Effector memory CD8-positive, alpha-beta T cell (primary cell): ENCODE measurements at regions not wholly inside any gene's neighbourhood (a gene's known extent, or its start where the extent isn't known, plus 50 kb on each side); places are given as distances from the start of the nearest gene placed in this dataset.

ENCODE experiments used
- ATAC-seq: fragments of 150-1000 bp; cut with Tn5 transposase; replicated peaks from 2 replicates; pipeline ENCODE4 v1.10.0; 2021; ENCODE audit warnings: mild to moderate bottlenecking, moderate library complexity
- DNase-seq, 3 experiments: peaks; one replicate each; pipeline ENCODE4 v3.0.0; 2021
- H3K27ac Mint-ChIP-seq, 2 donors: one replicate each; pipeline ENCODE4 v1.8.0; 2022; ENCODE audit warnings: mild to moderate bottlenecking in 2 of 2, mixed read lengths in 2 of 2, moderate library complexity in 2 of 2
- H3K27me3 Mint-ChIP-seq, 2 donors: one replicate each; pipeline ENCODE4 v1.8.0; 2022; ENCODE audit warnings: mixed read lengths in 2 of 2
- H3K36me3 Mint-ChIP-seq: one replicate; pipeline ENCODE4 v1.8.0; 2022; ENCODE audit warnings: mild to moderate bottlenecking, moderate library complexity, mixed read lengths; ENCODE audit not compliant: insufficient read depth
- H3K4me1 Mint-ChIP-seq, 2 donors: one replicate each; pipeline ENCODE4 v1.8.0; 2022; ENCODE audit warnings: low read depth in 2 of 2, mixed read lengths in 2 of 2
- H3K4me3 Mint-ChIP-seq, 2 donors: one replicate each; pipeline ENCODE4 v1.8.0; 2022; ENCODE audit warnings: mild to moderate bottlenecking in 2 of 2, mixed read lengths in 2 of 2, moderate library complexity in 2 of 2
- H3K9me3 Mint-ChIP-seq, 2 donors: one replicate each; pipeline ENCODE4 v1.8.0; 2022; ENCODE audit warnings: mixed read lengths in 2 of 2

- Mint-ChIP-seq H3K27ac (no peak overlapping the region), H3K4me3 (no peak overlapping the region), H3K9me3 (no peaks in the 10 kb centered on the region), H3K4me1 (no peaks in the 10 kb centered on the region), H3K36me3 (no peaks in the 10 kb centered on the region), H3K27me3 (peaks cover 23 to 29% of the 10 kb centered on the region in 2 donors)
- no peak for ATAC-seq
- no peak for DNase-seq
Measured at GRCh38 chr18:79620576-79621165, 58.9 kb upstream of the CTDP1 start.

- H3K27ac Mint-ChIP-seq, result no peak overlapping the region
- DNase-seq (no peak), ATAC-seq (no peak)
- no peaks in the 10 kb centered on the region for H3K9me3 Mint-ChIP-seq
- H3K4me1 Mint-ChIP-seq, result no peaks in the 10 kb centered on the region
- no peak overlapping the region for H3K4me3 Mint-ChIP-seq
- peaks cover 24 to 38% of the 10 kb centered on the region in 2 donors for H3K27me3 Mint-ChIP-seq
- H3K36me3 Mint-ChIP-seq, result no peaks in the 10 kb centered on the region
Measured at GRCh38 chr18:79621501-79621900, 58.1 kb upstream of the CTDP1 start.

- Mint-ChIP-seq H3K4me3 (no peak overlapping the region), H3K36me3 (no peaks in the 10 kb centered on the region), H3K27ac (no peak overlapping the region), H3K9me3 (no peaks in the 10 kb centered on the region), H3K27me3 (peaks cover 24 to 43% of the 10 kb centered on the region in 2 donors), H3K4me1 (no peaks in the 10 kb centered on the region)
- no peak for ATAC-seq
- DNase-seq, result no peak
Measured at GRCh38 chr18:79622004-79622403, 57.6 kb upstream of the CTDP1 start.

DNA sequence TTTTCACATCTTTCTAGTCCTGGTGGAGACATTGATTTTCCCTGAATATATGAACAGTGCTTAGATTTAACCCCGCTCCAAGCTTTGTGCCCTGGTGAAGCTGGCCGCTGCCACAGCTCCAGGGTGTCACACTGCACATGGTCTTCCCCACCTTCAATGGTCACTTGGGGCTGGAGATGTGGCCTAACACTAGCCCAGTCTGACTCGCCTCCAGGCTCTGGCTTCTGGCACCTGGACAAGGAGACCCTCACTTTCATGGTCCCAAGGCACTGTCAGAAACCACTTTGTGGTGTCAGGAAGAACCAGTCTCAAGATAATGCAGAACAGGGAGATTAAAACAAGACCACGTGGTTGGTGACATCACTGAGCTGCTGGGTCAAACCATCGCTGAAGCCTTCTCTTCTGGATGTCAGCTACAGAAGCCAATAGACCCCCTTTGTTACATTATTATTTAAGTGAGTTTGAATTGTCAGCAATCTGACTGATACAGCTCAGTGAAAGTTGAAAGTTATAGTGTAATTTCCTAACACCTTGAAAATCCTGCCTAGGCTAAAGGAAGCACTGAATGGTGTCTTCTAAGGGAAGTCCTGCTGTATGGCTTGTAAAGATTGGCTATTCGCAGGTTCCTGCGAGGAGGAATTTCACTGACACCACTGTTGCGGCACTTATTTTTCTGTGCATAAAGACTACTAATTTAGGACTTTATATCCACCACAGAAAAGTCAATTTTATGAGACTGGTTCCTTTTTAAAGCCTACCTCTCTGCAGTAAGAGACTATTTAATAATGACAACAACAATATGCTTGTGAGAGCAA lies 55.0 kb upstream of the CTDP1 start:
- H3K9me3 Mint-ChIP-seq, result no peaks in the 10 kb centered on the region
- DNase-seq, result no peak
- no peak for ATAC-seq
- peaks cover 3% of the 10 kb centered on the region for H3K36me3 Mint-ChIP-seq
- peaks cover 31 to 68% of the 10 kb centered on the region in 2 donors for H3K27me3 Mint-ChIP-seq
- H3K4me1 Mint-ChIP-seq, result no peaks in the 10 kb centered on the region
- no peak overlapping the region for H3K27ac Mint-ChIP-seq
- H3K4me3 Mint-ChIP-seq, result no peak overlapping the region

DNA sequence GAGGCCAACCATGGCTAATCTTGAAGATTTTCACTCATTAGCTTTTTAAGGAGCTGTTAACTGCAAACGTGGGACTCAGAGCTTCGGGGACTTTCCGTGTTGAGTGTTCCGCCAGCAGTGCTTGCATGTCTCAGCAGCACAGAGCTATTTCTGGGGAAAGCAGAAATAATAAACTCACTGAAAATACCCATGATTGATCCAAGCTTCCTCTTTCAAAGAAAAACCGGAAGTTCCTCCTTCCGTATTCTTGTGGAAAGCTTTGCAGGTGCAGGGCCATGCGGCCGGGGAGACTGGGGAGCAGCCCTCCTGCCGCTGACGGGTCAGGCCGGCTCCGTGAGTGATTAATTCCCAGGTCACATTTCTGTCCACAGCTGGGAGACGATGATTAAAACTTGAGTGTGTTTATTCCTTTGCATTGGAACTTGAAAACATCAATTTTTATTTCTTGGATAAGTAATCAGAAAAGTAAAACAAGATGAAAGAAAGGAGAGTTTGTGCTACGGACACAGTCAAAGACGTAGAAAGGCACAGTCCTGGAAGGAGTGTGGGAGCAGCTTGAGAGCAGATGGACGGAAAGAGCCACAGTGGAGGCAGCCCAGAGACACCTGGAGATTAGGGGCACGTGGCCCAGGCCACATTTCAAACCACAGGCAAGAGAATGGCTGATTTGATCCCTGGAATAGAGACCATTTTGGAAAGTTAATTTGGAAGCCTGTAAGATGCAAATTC lies 54.2 kb upstream of the CTDP1 start:
- DNase-seq, result no peak
- peaks cover 31 to 68% of the 10 kb centered on the region in 2 donors for H3K27me3 Mint-ChIP-seq
- H3K36me3 Mint-ChIP-seq, result peaks cover 3% of the 10 kb centered on the region

GRCh38 chr18:79625924-79626561 lies 53.6 kb upstream of the CTDP1 start:
- no peak for ATAC-seq
- Mint-ChIP-seq H3K27me3 (peaks cover 31 to 68% of the 10 kb centered on the region in 2 donors), H3K27ac (no peak overlapping the region), H3K4me1 (peaks cover 0 to 4% of the 10 kb centered on the region in 2 donors), H3K4me3 (no peak overlapping the region), H3K9me3 (no peaks in the 10 kb centered on the region), H3K36me3 (peaks cover 7% of the 10 kb centered on the region)
- no peak for DNase-seq

More for the DNA sequence above, 54.2 kb upstream of the CTDP1 start:
- Mint-ChIP-seq H3K9me3 (no peaks in the 10 kb centered on the region), H3K4me3 (peak overlapping the region in 1 of 2 donors; percentile 31), H3K4me1 (no peaks in the 10 kb centered on the region), H3K27ac (no peak overlapping the region)
- ATAC-seq, result peak; percentile 46

DNA sequence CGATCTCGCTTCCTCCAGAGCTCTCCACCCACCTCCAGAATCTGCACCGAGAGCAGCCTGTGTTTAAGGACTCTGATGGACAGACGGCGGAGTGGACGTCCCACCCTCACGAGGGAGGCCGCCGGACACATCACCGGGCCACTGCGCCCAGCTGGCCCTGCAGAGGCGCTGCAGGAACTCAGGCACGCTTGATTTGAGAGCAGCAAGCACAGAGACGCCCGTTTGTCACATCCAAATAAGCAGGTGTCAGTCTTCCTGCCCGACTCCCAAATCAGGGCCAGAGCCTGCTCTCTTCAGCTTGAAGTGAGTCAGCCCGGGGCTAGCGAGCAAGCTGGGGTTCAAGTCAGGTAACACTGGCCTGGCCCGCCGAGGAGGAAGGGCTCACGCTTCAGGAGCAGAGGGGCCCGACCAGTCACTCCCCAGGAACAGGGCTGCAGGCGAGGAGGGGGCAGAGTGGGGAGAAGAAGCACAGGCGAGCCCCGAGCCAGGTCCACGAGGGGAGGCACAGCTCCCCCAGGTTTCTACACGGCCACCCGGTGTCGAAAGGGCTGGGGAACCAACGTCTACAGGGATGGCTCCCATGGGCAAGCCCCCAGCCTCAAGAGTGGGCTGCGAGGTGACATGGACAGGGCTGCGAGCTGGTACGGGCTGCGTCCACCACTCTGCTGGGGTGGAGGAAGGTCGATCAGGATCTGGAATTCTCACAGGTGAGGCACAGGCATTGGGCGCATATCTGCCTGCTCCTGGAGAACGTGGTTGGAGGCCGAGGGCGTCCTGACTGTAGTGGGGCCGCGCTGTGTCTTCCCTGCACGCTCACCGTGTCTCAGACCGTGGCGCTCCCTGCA lies 52.5 kb upstream of the CTDP1 start:
- no peak for DNase-seq
- H3K36me3 Mint-ChIP-seq, result peaks cover 7% of the 10 kb centered on the region
- ATAC-seq, result no peak
- H3K4me3 Mint-ChIP-seq, result no peak overlapping the region
- peaks cover 0 to 7% of the 10 kb centered on the region in 2 donors for H3K4me1 Mint-ChIP-seq
- no peaks in the 10 kb centered on the region for H3K9me3 Mint-ChIP-seq
- peaks cover 31 to 68% of the 10 kb centered on the region in 2 donors for H3K27me3 Mint-ChIP-seq
- H3K27ac Mint-ChIP-seq, result no peak overlapping the region

DNA sequence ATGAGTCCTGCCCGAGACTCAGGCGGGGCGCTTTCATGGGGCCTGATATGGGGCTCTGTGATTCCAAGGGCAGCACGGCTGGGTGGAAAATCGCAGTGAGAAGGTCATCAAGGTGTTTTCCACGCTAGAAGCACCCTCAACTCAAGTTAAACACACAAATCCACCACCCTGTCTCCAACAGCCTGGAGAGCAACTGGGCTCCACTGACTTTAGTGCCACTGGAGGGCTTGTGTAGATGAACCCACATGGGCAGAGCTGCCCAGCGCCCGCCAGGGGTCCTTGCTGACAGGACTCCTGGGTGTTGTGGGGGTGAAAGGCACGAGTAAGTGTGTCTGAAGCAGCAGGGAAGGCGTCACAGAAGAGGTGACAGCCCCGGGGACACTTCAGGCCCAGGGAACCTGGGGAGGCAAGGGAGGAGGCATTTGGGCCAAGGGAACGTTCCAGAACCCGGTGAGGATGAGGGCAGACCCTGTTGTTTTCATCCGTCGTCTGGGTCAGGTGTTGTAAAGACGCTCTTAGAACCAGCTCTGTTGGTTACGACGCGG lies 51.8 kb upstream of the CTDP1 start:
- Mint-ChIP-seq H3K9me3 (no peaks in the 10 kb centered on the region), H3K4me1 (peaks cover 0 to 8% of the 10 kb centered on the region in 2 donors), H3K27ac (no peak overlapping the region), H3K4me3 (no peak overlapping the region), H3K36me3 (peaks cover 7% of the 10 kb centered on the region), H3K27me3 (peaks cover 29 to 64% of the 10 kb centered on the region in 2 donors)
- DNase-seq (no peak), ATAC-seq (no peak)

- H3K4me3 Mint-ChIP-seq, result no peak overlapping the region
Measured at GRCh38 chr18:79628416-79629248, 51.0 kb upstream of the CTDP1 start.

GRCh38 chr18:79629249-79629558 lies 50.4 kb upstream of the CTDP1 start:
- peak overlapping the region in 1 of 2 donors; percentile 31 for H3K27ac Mint-ChIP-seq
- ATAC-seq, result no peak
- H3K9me3 Mint-ChIP-seq, result no peaks in the 10 kb centered on the region
- no peak overlapping the region for H3K4me3 Mint-ChIP-seq
- peaks cover 0 to 8% of the 10 kb centered on the region in 2 donors for H3K4me1 Mint-ChIP-seq
- peaks cover 16 to 51% of the 10 kb centered on the region in 2 donors for H3K27me3 Mint-ChIP-seq
- H3K36me3 Mint-ChIP-seq, result peaks cover 13% of the 10 kb centered on the region
- no peak for DNase-seq

More at GRCh38 chr18:79628416-79629248, 51.0 kb upstream of the CTDP1 start:
- no peak for DNase-seq
- ATAC-seq, result no peak
- H3K4me1 Mint-ChIP-seq, result peaks cover 0 to 8% of the 10 kb centered on the region in 2 donors
- peaks cover 22 to 56% of the 10 kb centered on the region in 2 donors for H3K27me3 Mint-ChIP-seq
- H3K9me3 Mint-ChIP-seq, result no peaks in the 10 kb centered on the region
- H3K36me3 Mint-ChIP-seq, result peaks cover 12% of the 10 kb centered on the region
- peak overlapping the region; percentile 5 to 31 for H3K27ac Mint-ChIP-seq

- no peak for DNase-seq
- ATAC-seq, result no peak
- H3K9me3 Mint-ChIP-seq, result no peaks in the 10 kb centered on the region
- H3K27ac Mint-ChIP-seq, result no peak overlapping the region
- no peak overlapping the region for H3K4me3 Mint-ChIP-seq
- H3K36me3 Mint-ChIP-seq, result peaks cover 13% of the 10 kb centered on the region
- peaks cover 13 to 47% of the 10 kb centered on the region in 2 donors for H3K27me3 Mint-ChIP-seq
- peaks cover 0 to 8% of the 10 kb centered on the region in 2 donors for H3K4me1 Mint-ChIP-seq
Measured at GRCh38 chr18:79629606-79630005, 50.0 kb upstream of the CTDP1 start.
